HUES48 (cell line): ENCODE measurements at regions not wholly inside any gene's neighbourhood (a gene's known extent, or its start where the extent isn't known, plus 50 kb on each side); places are given as distances from the start of the nearest gene placed in this dataset.

Source experiments
- H3K27ac ChIP-seq: one replicate; pipeline ENCODE4 v1.7.0; 2013; ENCODE audit warnings: low read depth, low read length, inconsistent platforms
- H3K27me3 ChIP-seq: 2 replicates; pipeline ENCODE4 v1.6.1; 2013; ENCODE audit warnings: mild to moderate bottlenecking, low read length; ENCODE audit not compliant: control insufficient read depth, insufficient read depth
- H3K36me3 ChIP-seq: 2 replicates; pipeline ENCODE4 v1.6.1; 2013; ENCODE audit warnings: low read length; ENCODE audit not compliant: control insufficient read depth, insufficient read depth
- H3K4me1 ChIP-seq: 2 replicates; pipeline ENCODE4 v1.6.1; 2013; ENCODE audit warnings: mild to moderate bottlenecking, low read length; ENCODE audit not compliant: control insufficient read depth, insufficient read depth
- H3K4me3 ChIP-seq: 2 replicates; pipeline ENCODE4 v1.5.1; 2013; ENCODE audit warnings: mild to moderate bottlenecking, low read depth, low read length
- H3K9ac ChIP-seq: 2 replicates; pipeline ENCODE4 v1.6.1; 2013; ENCODE audit warnings: mild to moderate bottlenecking, low read depth, low read length, moderate library complexity
- H3K9me3 ChIP-seq: 2 replicates; pipeline ENCODE4 v1.6.1; 2013; ENCODE audit warnings: low read length; ENCODE audit not compliant: control insufficient read depth, insufficient read depth

- Histone ChIP-seq H3K4me3 (no peak overlapping the region), H3K9me3 (no peaks in the 10 kb centered on the region), H3K27ac (no peak overlapping the region), H3K36me3 (no peaks in the 10 kb centered on the region), H3K9ac (no peak overlapping the region), H3K27me3 (no peaks in the 10 kb centered on the region), H3K4me1 (0 out of 2 replicates have a peak, but pooled peaks cover 3% of the 10 kb centered on the region)
Measured at GRCh38 chr1:186757851-186758250, 70.9 kb upstream of the PLA2G4A start.

DNA sequence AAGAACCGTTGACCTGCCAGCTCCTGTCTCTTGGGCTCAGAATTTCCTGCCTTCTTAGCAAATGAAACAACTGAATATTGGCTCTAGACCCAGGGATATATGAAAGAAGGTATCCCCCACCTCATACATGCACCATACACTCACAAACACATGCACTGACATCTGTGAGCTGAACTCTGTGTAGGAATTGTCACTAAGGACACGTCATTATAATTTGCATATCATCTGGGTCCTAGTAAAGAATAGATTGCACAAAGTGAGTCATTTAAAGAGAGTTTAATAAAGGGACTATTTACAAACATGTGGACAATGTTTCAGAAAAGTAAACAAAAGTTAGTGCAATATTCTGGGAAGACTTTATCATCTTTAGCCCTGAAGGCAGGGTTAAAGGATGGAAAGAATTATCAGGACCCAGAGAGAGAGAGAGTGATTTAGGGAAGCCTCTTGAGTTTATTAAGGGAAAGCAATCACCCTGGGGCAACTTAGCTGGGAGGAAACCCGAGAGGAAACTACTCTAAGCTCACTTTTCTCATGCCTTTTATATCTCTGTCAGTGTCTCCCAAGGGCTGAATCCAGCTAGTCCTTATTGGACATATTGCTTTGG, 74.1 kb upstream of the PLA2G4A start:
- Histone ChIP-seq H3K9me3 (no peaks in the 10 kb centered on the region), H3K4me3 (no peak overlapping the region), H3K9ac (no peak overlapping the region), H3K27ac (no peak overlapping the region), H3K36me3 (no peaks in the 10 kb centered on the region), H3K27me3 (no peaks in the 10 kb centered on the region), H3K4me1 (no peaks in the 10 kb centered on the region)

DNA sequence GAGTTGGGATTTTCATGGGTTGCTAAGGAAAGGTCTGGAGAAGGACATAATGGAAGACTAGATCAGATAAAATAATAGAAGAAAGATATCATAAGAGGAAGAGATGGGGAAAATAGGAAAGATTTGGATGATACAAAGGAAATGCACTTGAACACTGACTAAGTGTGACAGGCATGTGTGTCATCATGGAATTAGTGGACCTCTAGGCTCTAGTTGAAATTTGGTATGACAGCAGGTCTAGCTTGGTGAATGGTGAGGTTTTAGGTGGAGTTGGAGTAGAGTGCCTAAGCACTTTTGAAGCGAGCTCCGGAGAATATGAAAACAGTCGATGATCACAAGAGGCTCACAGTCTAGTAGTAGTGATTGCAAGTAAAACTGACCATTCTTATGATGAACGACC, 73.0 kb upstream of the PTGS2 start:
- H3K27ac ChIP-seq, result no peak overlapping the region
- H3K9ac ChIP-seq, result no peak overlapping the region
- H3K9me3 ChIP-seq, result 0 out of 2 replicates have a peak, but pooled peaks cover 3% of the 10 kb centered on the region
- no peaks in the 10 kb centered on the region for H3K36me3 ChIP-seq
- H3K27me3 ChIP-seq, result no peaks in the 10 kb centered on the region
- H3K4me3 ChIP-seq, result no peak overlapping the region
- H3K4me1 ChIP-seq, result no peaks in the 10 kb centered on the region

GRCh38 chr1:186750257-186750656, 70.0 kb upstream of the PTGS2 start:
- peaks cover 8% of the 10 kb centered on the region; the same call in 1 of the 2 replicates for H3K9me3 ChIP-seq
- no peak overlapping the region for H3K9ac ChIP-seq
- no peaks in the 10 kb centered on the region for H3K27me3 ChIP-seq
- H3K4me3 ChIP-seq, result no peak overlapping the region
- H3K36me3 ChIP-seq, result no peaks in the 10 kb centered on the region
- no peak overlapping the region for H3K27ac ChIP-seq
- H3K4me1 ChIP-seq, result no peaks in the 10 kb centered on the region

GRCh38 chr1:186749820-186750219, 69.6 kb upstream of the PTGS2 start:
- H3K27ac ChIP-seq, result no peak overlapping the region
- H3K9ac ChIP-seq, result no peak overlapping the region
- H3K4me1 ChIP-seq, result no peaks in the 10 kb centered on the region
- H3K36me3 ChIP-seq, result no peaks in the 10 kb centered on the region
- H3K27me3 ChIP-seq, result no peaks in the 10 kb centered on the region
- peaks cover 8% of the 10 kb centered on the region; the same call in 1 of the 2 replicates for H3K9me3 ChIP-seq
- H3K4me3 ChIP-seq, result no peak overlapping the region

GRCh38 chr1:186747661-186748060, 67.4 kb upstream of the PTGS2 start:
- Histone ChIP-seq H3K9ac (no peak overlapping the region), H3K36me3 (no peaks in the 10 kb centered on the region), H3K4me1 (no peaks in the 10 kb centered on the region), H3K9me3 (peaks cover 8% of the 10 kb centered on the region; the same call in 1 of the 2 replicates), H3K27ac (no peak overlapping the region), H3K27me3 (no peaks in the 10 kb centered on the region), H3K4me3 (no peak overlapping the region)

GRCh38 chr1:186745531-186746146, 65.4 kb upstream of the PTGS2 start:
- no peak overlapping the region for H3K9ac ChIP-seq
- no peak overlapping the region for H3K4me3 ChIP-seq
- no peaks in the 10 kb centered on the region for H3K27me3 ChIP-seq
- no peak overlapping the region for H3K27ac ChIP-seq
- H3K9me3 ChIP-seq, result peaks cover 8% of the 10 kb centered on the region; the same call in 1 of the 2 replicates
- H3K4me1 ChIP-seq, result no peaks in the 10 kb centered on the region
- no peaks in the 10 kb centered on the region for H3K36me3 ChIP-seq

DNA sequence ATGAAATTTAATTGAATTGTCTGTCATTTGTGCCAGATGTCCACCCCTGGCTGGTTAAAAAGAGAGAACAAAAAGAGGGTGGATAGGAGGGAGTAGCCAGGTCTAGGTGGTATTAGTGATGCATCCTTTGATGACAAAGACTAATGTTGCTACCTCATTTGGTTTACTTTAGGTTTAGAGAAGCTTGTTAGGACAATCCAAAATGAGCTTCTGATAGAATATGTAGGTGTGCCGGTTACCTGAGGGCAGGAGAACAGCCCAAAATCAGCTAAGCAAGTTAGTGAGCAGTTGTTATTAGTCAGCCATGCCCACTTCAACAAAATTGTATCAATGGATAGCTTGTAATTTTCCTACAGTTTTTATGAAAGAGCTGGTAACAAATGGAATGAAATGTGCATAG, 61.4 kb upstream of the PTGS2 start:
- Histone ChIP-seq H3K4me1 (no peaks in the 10 kb centered on the region), H3K36me3 (no peaks in the 10 kb centered on the region), H3K9ac (no peak overlapping the region), H3K4me3 (no peak overlapping the region), H3K27ac (no peak overlapping the region), H3K9me3 (no peaks in the 10 kb centered on the region), H3K27me3 (no peaks in the 10 kb centered on the region)

DNA sequence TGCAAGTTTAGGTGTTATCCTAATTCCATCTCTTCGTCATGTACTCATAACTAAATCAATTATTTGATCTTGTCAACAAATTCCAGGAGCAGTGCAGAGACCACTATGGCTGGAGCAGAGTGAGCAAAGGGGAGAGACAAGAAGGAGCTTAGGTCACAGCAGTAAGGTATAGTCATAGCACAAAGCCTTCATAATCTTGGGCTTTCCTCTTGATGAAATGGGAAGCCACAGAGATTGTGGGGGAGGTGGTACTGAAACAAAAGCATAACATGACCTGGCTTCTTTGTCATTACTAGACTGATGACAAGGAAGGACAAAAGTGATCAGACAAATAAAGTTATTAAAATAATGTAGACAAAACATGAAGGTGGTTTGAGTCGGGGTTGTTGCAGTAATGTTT, 60.1 kb upstream of the PTGS2 start:
- H3K27ac ChIP-seq, result no peak overlapping the region
- H3K27me3 ChIP-seq, result no peaks in the 10 kb centered on the region
- no peaks in the 10 kb centered on the region for H3K4me1 ChIP-seq
- H3K9me3 ChIP-seq, result no peaks in the 10 kb centered on the region
- H3K4me3 ChIP-seq, result no peak overlapping the region
- H3K9ac ChIP-seq, result no peak overlapping the region
- H3K36me3 ChIP-seq, result no peaks in the 10 kb centered on the region

DNA sequence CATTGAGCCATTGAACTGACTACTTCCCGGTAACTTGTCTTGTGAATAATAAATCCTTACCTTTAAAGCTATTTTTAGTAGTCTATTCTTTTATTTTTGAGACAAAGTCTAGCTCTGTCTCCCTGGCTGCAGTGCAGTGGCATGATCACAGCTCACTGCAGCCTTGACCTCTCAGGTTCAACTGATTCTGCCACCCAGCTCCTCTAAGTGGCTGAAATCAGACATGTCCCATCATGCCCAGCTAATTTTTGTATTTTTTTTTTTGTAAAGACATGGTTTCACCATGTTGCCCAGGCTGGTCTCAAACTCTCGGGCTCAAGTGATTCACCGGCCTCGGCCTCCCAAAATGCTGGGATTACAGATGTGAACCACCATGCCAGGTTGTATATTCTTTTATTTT, 59.3 kb upstream of the PTGS2 start:
- H3K27me3 ChIP-seq, result no peaks in the 10 kb centered on the region
- no peak overlapping the region for H3K27ac ChIP-seq
- no peaks in the 10 kb centered on the region for H3K4me1 ChIP-seq
- no peak overlapping the region for H3K9ac ChIP-seq
- H3K36me3 ChIP-seq, result no peaks in the 10 kb centered on the region
- no peaks in the 10 kb centered on the region for H3K9me3 ChIP-seq
- H3K4me3 ChIP-seq, result no peak overlapping the region

GRCh38 chr1:186738926-186739325, 58.7 kb upstream of the PTGS2 start:
- Histone ChIP-seq H3K27me3 (no peaks in the 10 kb centered on the region), H3K4me1 (no peaks in the 10 kb centered on the region), H3K4me3 (no peak overlapping the region), H3K9ac (no peak overlapping the region), H3K36me3 (no peaks in the 10 kb centered on the region), H3K27ac (no peak overlapping the region), H3K9me3 (no peaks in the 10 kb centered on the region)
